NCI-H2196 (cell line): ENCODE measurements at regions not wholly inside any gene's neighbourhood (a gene's known extent, or its start where the extent isn't known, plus 50 kb on each side); places are given as distances from the start of the nearest gene placed in this dataset.
"Not testable (repeated sequence)": the region's sequence is repeated elsewhere in the genome, so short reads cannot be mapped to it uniquely, and the experiment has no call there.

ENCODE experiments used
- DNase-seq: peaks from one replicate; lab custom pipeline; 2025; ENCODE audit not compliant: unreplicated experiment; lab: John Stamatoyannopoulos, UW

GRCh38 chr6:85866758-85867401, 224.2 kb upstream of the SYNCRIP start:
- no peak for DNase-seq

- no peak for DNase-seq
Observed at GRCh38 chr6:85866370-85866730, 223.7 kb upstream of the SYNCRIP start.

- DNase-seq: peak; percentile 25
Observed at GRCh38 chr6:85865420-85866369, 223.0 kb upstream of the SYNCRIP start.

- DNase-seq: no peak
Observed at GRCh38 chr6:85864453-85865401, 222.0 kb upstream of the SYNCRIP start.

GRCh38 chr6:85856235-85856634, 213.5 kb upstream of the SYNCRIP start:
- DNase-seq: no peak

GRCh38 chr6:85838351-85839119, 195.8 kb upstream of the SYNCRIP start:
- DNase-seq: not testable (repeated sequence)

- DNase-seq: no peak
Observed at GRCh38 chr6:85828973-85829372, 186.3 kb upstream of the SYNCRIP start.

GRCh38 chr6:85826997-85827396, 184.3 kb upstream of the SYNCRIP start:
- DNase-seq: no peak

- no peak for DNase-seq
Observed at GRCh38 chr6:85824329-85824728, 181.6 kb upstream of the SYNCRIP start.

GRCh38 chr6:85810558-85810957, 167.9 kb upstream of the SYNCRIP start:
- no peak for DNase-seq

- no peak for DNase-seq
Observed at GRCh38 chr6:85803721-85804120, 161.0 kb upstream of the SYNCRIP start.

- DNase-seq: no peak
Observed at GRCh38 chr6:85802162-85802561, 159.5 kb upstream of the SYNCRIP start.

GRCh38 chr6:85798931-85799652, 156.4 kb upstream of the SYNCRIP start:
- no peak for DNase-seq

- no peak for DNase-seq
Observed at GRCh38 chr6:85797993-85798392, 155.3 kb upstream of the SYNCRIP start.

GRCh38 chr6:85795945-85796344, 153.3 kb upstream of the SYNCRIP start:
- DNase-seq: no peak

GRCh38 chr6:85792254-85792653, 149.6 kb upstream of the SYNCRIP start:
- no peak for DNase-seq

GRCh38 chr6:85775883-85776282, 133.2 kb upstream of the SYNCRIP start:
- no peak for DNase-seq

- no peak for DNase-seq
Observed at GRCh38 chr6:85772641-85773040, 130.0 kb upstream of the SYNCRIP start.

- DNase-seq: no peak
Observed at GRCh38 chr6:85771925-85772430, 129.3 kb upstream of the SYNCRIP start.

GRCh38 chr6:85771455-85771854, 128.8 kb upstream of the SYNCRIP start:
- DNase-seq: no peak
